SK-N-SH (cell line): ENCODE measurements at regions not wholly inside any gene's neighbourhood (a gene's known extent, or its start where the extent isn't known, plus 50 kb on each side); places are given as distances from the start of the nearest gene placed in this dataset.

Experiments used
- FOXM1 ChIP-seq: IDR thresholded peaks from 2 replicates; pipeline ENCODE4 v1.4.0; 2012; ENCODE audit warnings: low read depth, mild to moderate bottlenecking
- MEF2A ChIP-seq: IDR thresholded peaks from 2 replicates; pipeline ENCODE4 v1.4.0; 2012; ENCODE audit warnings: low read depth, borderline replicate concordance
- RAD21 ChIP-seq: IDR thresholded peaks from 2 replicates; pipeline ENCODE4 v1.6.1; 2012; ENCODE audit warnings: mild to moderate bottlenecking, low read length
- TF ChIP-seq, protein P1 (sequence below): IDR thresholded peaks from 2 replicates; pipeline ENCODE4 v1.4.0; 2012; ENCODE audit warnings: low read depth
- TF ChIP-seq, protein P2 (sequence below): fragments of 200-600 bp; sonication (generic); IDR thresholded peaks from 2 replicates; pipeline ENCODE4 v1.6.1; 2017; ENCODE audit warnings: antibody characterized with exemption, mild to moderate bottlenecking, moderate library complexity

DNA sequence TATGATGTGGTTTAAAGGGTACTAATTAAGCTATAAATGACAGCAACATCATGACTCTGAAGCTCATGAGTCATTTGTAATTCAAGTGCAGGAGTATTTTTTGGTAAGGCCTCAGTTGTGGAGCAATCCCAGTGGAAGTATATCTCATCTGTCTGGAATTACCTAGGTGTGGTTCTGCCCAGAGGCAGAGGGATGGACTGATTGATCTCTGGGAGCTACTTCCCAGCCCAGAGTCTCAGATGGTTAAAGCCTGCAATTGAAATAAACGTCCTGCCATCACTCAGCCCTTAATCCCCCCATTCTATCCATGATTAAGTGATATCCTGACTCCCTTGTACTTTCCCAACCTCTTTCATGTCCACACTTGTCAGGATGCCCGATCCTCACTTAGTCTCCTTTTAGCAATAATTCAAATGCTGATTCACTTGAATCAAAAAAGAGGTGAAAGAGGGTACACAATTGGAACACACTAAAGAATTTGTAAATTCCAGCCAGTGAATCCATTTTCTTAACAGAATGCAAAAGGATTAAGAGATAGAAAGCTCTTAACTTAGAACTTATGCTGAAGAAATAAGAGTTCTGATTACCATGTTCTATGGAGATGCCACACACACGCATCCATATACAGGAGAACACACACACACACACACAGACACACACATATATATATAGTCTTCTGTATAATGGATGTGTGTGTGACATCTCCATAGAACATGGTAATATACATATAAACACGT lies 664.4 kb downstream of the NYAP2 start:
- TF ChIP-seq, protein P1, sequence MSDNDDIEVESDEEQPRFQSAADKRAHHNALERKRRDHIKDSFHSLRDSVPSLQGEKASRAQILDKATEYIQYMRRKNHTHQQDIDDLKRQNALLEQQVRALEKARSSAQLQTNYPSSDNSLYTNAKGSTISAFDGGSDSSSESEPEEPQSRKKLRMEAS: no peak
- no peak for TF ChIP-seq RAD21
- no peak for TF ChIP-seq MEF2A
- TF ChIP-seq FOXM1: no peak
- TF ChIP-seq, protein P2, sequence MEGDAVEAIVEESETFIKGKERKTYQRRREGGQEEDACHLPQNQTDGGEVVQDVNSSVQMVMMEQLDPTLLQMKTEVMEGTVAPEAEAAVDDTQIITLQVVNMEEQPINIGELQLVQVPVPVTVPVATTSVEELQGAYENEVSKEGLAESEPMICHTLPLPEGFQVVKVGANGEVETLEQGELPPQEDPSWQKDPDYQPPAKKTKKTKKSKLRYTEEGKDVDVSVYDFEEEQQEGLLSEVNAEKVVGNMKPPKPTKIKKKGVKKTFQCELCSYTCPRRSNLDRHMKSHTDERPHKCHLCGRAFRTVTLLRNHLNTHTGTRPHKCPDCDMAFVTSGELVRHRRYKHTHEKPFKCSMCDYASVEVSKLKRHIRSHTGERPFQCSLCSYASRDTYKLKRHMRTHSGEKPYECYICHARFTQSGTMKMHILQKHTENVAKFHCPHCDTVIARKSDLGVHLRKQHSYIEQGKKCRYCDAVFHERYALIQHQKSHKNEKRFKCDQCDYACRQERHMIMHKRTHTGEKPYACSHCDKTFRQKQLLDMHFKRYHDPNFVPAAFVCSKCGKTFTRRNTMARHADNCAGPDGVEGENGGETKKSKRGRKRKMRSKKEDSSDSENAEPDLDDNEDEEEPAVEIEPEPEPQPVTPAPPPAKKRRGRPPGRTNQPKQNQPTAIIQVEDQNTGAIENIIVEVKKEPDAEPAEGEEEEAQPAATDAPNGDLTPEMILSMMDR: no peak
